ENCODE measurements at regions not wholly inside any gene's neighbourhood (a gene's known extent, or its start where the extent isn't known, plus 50 kb on each side); places are given as distances from the start of the nearest gene placed in this dataset.

GRCh38 chr21:15139898-15140297 is 75.1 kb upstream of the NRIP1 start:
- DNase-seq, result no peak
- Histone ChIP-seq H3K36me3 (replicated peaks; ENCODE audit: control insufficient read depth, insufficient read depth, low read length) (no peaks in the 10 kb centered on the region), H3K27me3 (ENCODE audit: control insufficient read depth, insufficient read depth, low read length) (no peaks in the 10 kb centered on the region), H3K4me3 (ENCODE audit: insufficient read depth, low read depth, low read length) (no peak overlapping the region)

GRCh38 chr21:15140321-15141019 is 75.7 kb upstream of the NRIP1 start:
- no peaks in the 10 kb centered on the region for H3K36me3 ChIP-seq (replicated peaks; ENCODE audit: control insufficient read depth, insufficient read depth, low read length)
- H3K4me3 ChIP-seq (ENCODE audit: insufficient read depth, low read depth, low read length), result no peak overlapping the region
- no peaks in the 10 kb centered on the region for H3K27me3 ChIP-seq (ENCODE audit: control insufficient read depth, insufficient read depth, low read length)
- no peak for DNase-seq

DNA sequence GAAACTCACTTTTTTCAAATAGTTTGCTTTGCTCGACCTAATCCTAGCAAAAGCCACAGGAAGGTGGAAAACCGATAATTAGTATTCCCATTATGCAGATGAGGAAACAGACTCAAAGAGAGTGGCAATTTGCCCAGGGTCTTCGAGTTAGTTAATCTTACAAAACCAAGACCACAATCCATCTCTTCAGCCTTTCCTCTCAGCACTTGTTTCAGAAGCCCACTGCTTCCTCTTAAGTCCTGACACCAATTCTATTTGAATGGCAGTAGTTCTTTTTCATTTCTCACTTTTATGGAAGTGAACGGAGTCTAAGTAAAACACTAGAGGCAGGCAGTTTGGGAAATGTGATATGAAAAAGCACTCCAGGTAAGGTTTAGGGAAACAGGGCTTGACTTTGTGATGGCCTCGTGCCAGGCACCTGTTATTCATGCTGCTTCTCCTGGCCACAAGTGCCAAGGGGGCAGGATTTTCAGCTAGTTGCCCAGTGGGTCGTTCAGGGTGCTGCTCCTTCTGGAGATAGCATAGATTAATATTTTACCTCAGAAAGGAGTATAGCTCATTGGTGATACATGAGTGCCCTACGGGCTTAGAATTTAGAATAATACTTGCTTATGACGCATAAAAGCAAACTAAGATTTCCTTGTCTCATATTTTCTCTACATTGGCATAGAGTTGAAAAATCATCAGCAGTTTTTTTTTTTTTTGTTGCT is 76.6 kb upstream of the NRIP1 start:
- DNase-seq, result no peak
- no peak overlapping the region for H3K4me3 ChIP-seq (ENCODE audit: insufficient read depth, low read depth, low read length)

DNA sequence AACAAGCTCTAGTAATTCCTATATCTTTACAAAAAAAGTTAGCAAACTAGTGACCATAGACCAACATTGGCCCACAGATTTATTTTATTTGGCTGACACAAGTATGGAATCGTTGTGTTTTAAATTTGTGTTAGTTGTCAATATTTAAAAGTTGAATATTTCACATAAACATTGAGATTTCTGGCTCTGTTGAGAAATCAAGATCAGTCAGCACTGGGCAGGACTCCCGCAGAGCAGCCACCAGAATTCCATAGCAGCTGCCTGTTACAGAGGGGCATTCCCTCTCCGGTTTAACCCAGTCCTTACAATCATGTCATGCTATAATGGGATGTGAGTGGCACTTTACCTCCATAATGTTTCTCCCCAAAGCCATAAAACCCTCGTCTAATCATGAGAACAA is 79.2 kb upstream of the NRIP1 start:
- Histone ChIP-seq H3K36me3 (replicated peaks; ENCODE audit: control insufficient read depth, insufficient read depth, low read length) (no peaks in the 10 kb centered on the region), H3K4me3 (ENCODE audit: insufficient read depth, low read depth, low read length) (no peak overlapping the region), H3K27me3 (ENCODE audit: control insufficient read depth, insufficient read depth, low read length) (no peaks in the 10 kb centered on the region)
- no peak for DNase-seq

More for the DNA sequence above, 76.6 kb upstream of the NRIP1 start:
- no peaks in the 10 kb centered on the region for H3K36me3 ChIP-seq (replicated peaks; ENCODE audit: control insufficient read depth, insufficient read depth, low read length)
- H3K27me3 ChIP-seq (ENCODE audit: control insufficient read depth, insufficient read depth, low read length), result no peaks in the 10 kb centered on the region

DNA sequence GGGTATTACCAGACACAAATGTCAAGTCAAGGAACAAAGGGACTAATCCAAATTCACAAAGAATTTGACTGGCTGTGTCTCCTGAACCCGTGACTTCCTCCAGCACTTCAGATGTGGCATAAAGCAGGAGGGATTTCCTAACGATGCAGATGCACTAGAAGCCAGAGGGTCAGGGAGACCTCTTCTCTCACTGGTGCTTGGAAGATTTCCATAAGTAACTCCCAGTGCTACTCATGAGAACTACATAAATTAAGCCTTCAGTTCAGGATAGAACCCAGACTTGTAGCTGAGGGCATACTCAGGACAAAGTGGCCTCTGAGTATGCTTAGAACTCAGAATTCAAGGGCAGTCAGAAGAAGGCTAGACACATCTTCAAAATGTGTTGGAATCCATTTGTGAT is 83.6 kb upstream of the NRIP1 start:
- Histone ChIP-seq H3K4me3 (ENCODE audit: insufficient read depth, low read depth, low read length) (no peak overlapping the region), H3K36me3 (replicated peaks; ENCODE audit: control insufficient read depth, insufficient read depth, low read length) (no peaks in the 10 kb centered on the region), H3K27me3 (ENCODE audit: control insufficient read depth, insufficient read depth, low read length) (no peaks in the 10 kb centered on the region)
- no peak for DNase-seq

DNA sequence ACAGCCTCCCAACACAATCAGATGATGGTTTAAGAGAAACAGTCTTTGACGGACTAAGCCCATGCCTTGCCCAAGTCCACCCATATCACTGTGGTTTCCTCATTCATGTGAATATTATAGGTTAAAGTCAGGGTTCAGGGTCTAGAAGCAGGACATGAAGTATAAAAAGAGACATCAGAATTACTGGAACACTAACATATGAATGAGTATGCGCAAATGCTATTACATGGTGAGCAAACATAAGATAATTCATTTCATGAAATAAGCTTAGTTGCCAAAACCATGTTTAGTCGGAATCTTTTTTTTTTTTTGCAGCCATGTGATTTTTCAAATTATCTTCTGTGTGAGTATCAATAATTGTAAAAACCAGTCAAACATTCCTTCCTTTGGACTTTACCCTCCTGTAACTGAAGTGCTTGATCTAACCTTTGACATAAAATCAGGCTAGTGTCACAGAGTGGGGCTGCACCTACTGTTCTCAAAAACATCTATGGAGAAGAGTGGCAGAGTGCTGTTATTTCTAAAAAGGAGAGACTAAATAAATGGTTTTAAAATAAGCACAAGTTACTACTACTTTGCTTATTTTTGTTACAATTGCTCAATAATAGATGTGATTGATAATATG is 84.9 kb upstream of the NRIP1 start:
- no peak overlapping the region for H3K4me3 ChIP-seq (ENCODE audit: insufficient read depth, low read depth, low read length)

DNA sequence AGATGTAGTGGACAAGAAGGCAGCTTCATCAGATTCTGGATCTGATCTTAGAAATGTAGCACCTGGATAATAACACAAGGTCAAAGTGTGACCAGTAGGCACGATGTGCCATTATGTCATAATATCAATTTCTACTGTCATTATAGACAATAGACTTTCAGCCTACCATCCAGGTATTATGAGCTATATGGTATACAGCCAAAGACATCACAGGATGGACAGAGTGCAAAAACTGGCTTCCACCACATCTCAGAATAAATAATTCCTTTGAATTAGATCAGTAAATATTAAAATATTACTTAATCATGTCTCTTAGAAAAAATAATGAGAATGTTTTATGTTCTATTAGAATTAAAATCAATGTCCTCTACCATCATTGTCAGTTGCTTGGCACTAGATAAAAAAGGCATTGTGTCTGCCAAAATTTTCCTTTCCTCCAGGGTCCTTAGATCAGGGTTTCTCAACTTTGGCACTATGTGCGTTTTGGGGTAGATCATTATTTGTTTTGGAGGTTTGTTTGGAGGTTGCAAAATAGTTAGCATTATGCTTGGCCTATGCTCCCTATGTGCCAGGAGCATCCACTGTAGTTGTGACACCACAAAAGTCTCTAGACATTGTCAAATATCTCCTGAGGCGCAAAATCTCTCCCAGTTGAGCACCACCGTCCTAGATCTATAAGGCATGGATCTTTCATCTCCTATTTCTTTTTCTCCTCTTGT is 86.7 kb upstream of the NRIP1 start:
- Histone ChIP-seq H3K36me3 (replicated peaks; ENCODE audit: control insufficient read depth, insufficient read depth, low read length) (no peaks in the 10 kb centered on the region), H3K4me3 (ENCODE audit: insufficient read depth, low read depth, low read length) (no peak overlapping the region), H3K27me3 (ENCODE audit: control insufficient read depth, insufficient read depth, low read length) (no peaks in the 10 kb centered on the region)
- no peak for DNase-seq

More for the DNA sequence above, 84.9 kb upstream of the NRIP1 start:
- no peaks in the 10 kb centered on the region for H3K27me3 ChIP-seq (ENCODE audit: control insufficient read depth, insufficient read depth, low read length)
- no peak for DNase-seq
- no peaks in the 10 kb centered on the region for H3K36me3 ChIP-seq (replicated peaks; ENCODE audit: control insufficient read depth, insufficient read depth, low read length)

GRCh38 chr21:15152591-15152990 is 87.8 kb upstream of the NRIP1 start:
- no peaks in the 10 kb centered on the region for H3K27me3 ChIP-seq (ENCODE audit: control insufficient read depth, insufficient read depth, low read length)
- no peak overlapping the region for H3K4me3 ChIP-seq (ENCODE audit: insufficient read depth, low read depth, low read length)
- no peak for DNase-seq
- no peaks in the 10 kb centered on the region for H3K36me3 ChIP-seq (replicated peaks; ENCODE audit: control insufficient read depth, insufficient read depth, low read length)

DNA sequence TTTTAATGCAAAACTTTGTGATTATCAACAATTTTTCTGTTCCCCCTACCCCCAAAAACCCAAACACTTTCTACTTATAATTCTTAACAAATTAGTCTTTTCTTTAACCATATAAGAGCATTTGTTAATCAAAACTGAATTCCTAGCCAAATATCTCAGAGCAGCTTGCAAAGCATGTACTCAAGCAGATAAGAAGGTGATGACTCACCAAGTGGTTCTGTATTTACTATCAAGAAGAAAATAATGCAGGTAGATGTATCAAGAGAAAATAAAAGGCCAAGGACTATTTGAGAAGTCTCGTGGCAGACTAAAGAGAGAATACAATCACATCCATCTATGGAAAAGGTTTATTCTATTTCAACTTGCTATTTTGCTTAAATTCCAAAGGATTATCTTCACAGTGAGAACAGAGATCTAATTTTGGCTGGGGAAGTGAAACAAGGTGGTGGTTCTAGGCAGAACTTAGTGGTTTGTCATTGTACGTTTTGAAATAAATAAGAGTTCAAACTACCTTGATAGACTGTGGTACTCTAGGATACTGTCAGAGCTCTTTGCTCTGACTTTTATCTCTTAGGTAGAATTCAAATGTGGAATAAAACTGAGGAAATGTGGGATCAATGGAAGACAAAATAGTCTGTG is 94.7 kb upstream of the NRIP1 start:
- H3K4me3 ChIP-seq (ENCODE audit: insufficient read depth, low read depth, low read length), result no peak overlapping the region
- H3K27me3 ChIP-seq (ENCODE audit: control insufficient read depth, insufficient read depth, low read length), result no peaks in the 10 kb centered on the region
- H3K36me3 ChIP-seq (replicated peaks; ENCODE audit: control insufficient read depth, insufficient read depth, low read length), result no peaks in the 10 kb centered on the region
- DNase-seq, result no peak

DNA sequence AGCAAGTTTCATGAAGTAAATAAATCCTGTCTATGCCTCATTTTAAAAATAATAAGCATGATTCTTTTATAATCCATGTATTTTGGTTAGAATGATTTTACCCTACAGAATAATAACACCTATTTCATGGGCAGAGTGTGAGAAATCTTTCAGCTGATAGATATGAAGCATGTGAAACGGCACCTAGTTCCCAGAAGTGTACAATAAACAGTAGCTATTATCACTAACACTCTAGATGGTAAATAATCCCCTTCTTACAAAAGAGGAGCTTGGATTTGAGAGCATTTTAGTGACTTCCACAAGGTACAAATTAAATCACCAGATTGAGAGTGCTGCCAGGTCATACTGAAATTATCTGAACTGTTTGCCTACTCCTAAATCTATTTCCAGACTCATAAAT is 95.3 kb upstream of the NRIP1 start:
- DNase-seq, result no peak
- H3K4me3 ChIP-seq (ENCODE audit: insufficient read depth, low read depth, low read length), result no peak overlapping the region

DNA sequence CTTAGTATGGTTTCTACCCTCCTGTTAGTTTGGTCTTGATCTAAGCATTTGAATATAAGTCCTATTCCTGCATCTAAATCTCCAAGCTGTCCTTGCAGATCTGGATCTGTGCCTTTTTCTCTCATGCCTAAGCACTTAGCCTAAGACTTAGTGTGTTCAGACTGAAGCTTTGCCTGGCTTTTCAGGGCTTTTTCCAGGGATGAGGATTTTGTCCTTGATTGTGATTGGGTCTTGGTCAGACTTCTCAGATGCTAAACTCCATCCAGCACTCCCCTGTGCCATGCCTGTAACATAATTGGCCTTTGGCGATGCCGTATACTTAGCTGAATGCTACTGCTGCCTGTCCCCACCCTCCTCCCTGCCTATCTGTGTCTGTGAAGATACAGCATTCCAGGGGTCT is 98.1 kb upstream of the NRIP1 start:
- H3K4me3 ChIP-seq (ENCODE audit: insufficient read depth, low read depth, low read length), result no peak overlapping the region
- no peaks in the 10 kb centered on the region for H3K36me3 ChIP-seq (replicated peaks; ENCODE audit: control insufficient read depth, insufficient read depth, low read length)
- no peaks in the 10 kb centered on the region; the same call in 1 of the 2 replicates for H3K27me3 ChIP-seq (ENCODE audit: control insufficient read depth, insufficient read depth, low read length)
- no peak for DNase-seq

More for the DNA sequence above, 95.3 kb upstream of the NRIP1 start:
- no peaks in the 10 kb centered on the region for H3K36me3 ChIP-seq (replicated peaks; ENCODE audit: control insufficient read depth, insufficient read depth, low read length)
- no peaks in the 10 kb centered on the region for H3K27me3 ChIP-seq (ENCODE audit: control insufficient read depth, insufficient read depth, low read length)

- Histone ChIP-seq H3K27me3 (ENCODE audit: control insufficient read depth, insufficient read depth, low read length) (no peaks in the 10 kb centered on the region; the same call in 1 of the 2 replicates), H3K36me3 (replicated peaks; ENCODE audit: control insufficient read depth, insufficient read depth, low read length) (no peaks in the 10 kb centered on the region), H3K4me3 (ENCODE audit: insufficient read depth, low read depth, low read length) (no peak overlapping the region)
- no peak for DNase-seq
Measured at GRCh38 chr21:15164273-15164672, 99.5 kb upstream of the NRIP1 start.

DNA sequence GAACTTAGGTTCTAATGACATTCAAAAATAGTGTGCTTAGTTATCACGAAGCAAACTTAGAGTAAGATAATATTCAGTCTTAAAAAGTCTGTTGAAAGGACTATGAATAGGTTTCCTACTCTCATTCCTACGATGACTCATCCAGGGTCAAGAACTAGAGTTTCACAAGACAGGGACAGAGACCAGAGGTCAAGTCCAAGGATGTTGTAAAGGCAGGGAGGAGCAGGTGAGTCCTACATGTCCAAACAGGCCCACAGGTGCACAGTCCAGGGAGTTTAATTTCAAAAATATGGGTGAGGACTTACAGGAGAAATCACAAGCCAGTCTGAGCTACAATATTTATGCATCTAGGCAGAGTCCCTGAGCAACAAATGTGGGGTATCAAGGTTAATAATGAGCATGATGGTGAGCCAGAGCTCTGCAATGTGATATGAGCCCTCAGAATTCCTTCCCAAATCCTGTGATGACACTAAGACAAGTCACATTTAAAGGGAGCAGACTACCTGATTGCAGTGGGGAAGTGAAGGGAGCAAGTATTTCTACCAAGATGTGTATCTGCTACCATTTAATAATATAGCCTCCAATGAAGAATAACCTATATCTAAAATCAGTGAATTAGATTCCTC is 100.0 kb upstream of the NRIP1 start:
- no peak for DNase-seq
- Histone ChIP-seq H3K27me3 (ENCODE audit: control insufficient read depth, insufficient read depth, low read length) (no peaks in the 10 kb centered on the region; the same call in 1 of the 2 replicates), H3K36me3 (replicated peaks; ENCODE audit: control insufficient read depth, insufficient read depth, low read length) (no peaks in the 10 kb centered on the region), H3K4me3 (ENCODE audit: insufficient read depth, low read depth, low read length) (no peak overlapping the region)

DNA sequence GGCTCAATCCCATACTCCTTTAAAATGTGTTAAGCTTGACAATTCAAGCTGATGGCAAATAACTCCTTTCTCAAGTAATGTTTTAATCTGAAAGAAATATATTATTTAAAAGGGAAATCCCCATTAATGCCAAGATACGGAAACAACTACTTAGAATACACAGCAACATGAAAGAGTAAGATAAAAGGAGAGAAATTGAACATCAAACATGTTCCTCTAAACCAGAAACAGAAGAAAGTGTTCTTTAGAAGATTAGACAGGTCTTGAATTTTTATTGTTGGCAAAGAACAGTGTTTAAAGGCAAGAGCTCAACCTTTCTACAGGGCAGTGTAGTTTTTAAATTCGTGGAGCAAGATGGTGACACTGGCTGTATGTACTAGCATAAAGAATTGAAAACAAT is 105.8 kb upstream of the NRIP1 start:
- Histone ChIP-seq H3K27me3 (ENCODE audit: control insufficient read depth, insufficient read depth, low read length) (no peaks in the 10 kb centered on the region; the same call in 1 of the 2 replicates), H3K36me3 (replicated peaks; ENCODE audit: control insufficient read depth, insufficient read depth, low read length) (no peaks in the 10 kb centered on the region), H3K4me3 (ENCODE audit: insufficient read depth, low read depth, low read length) (no peak overlapping the region)
- DNase-seq, result no peak
